Neural cell (in vitro differentiated cells): ENCODE measurements at regions not wholly inside any gene's neighbourhood (a gene's known extent, or its start where the extent isn't known, plus 50 kb on each side); places are given as distances from the start of the nearest gene placed in this dataset.

Experiments used
- H2AFZ ChIP-seq: fragments of 200-600, 300-800 bp; sonication (generic), shearing (Covaris generic); 2 replicates; pipeline ENCODE4 v1.6.0; 2014; ENCODE audit warnings: low read depth, mild to moderate bottlenecking, antibody characterized with exemption, low read length, moderate library complexity
- H3F3A ChIP-seq: fragments of 200-600 bp; shearing (Covaris generic); 2 replicates; pipeline ENCODE4 v1.6.1; 2016; ENCODE audit warnings: mild to moderate bottlenecking, moderate library complexity, mixed read lengths, antibody characterized with exemption, low read length; ENCODE audit not compliant: insufficient read depth, poor library complexity, severe bottlenecking
- H3K27ac ChIP-seq: fragments of 200-600, 300-800 bp; sonication (generic), shearing (Covaris generic); 2 replicates; pipeline ENCODE4 v1.5.1; 2014; ENCODE audit warnings: mild to moderate bottlenecking, low read length, moderate library complexity
- H3K27me3 ChIP-seq: fragments of 300-800, 200-600 bp; sonication (generic), shearing (Covaris generic); 2 replicates; pipeline ENCODE4 v1.6.0; 2014; ENCODE audit warnings: mild to moderate bottlenecking, low read depth, low read length, moderate library complexity; ENCODE audit not compliant: insufficient read depth
- H3K36me3 ChIP-seq: fragments of 300-800, 200-600 bp; sonication (generic), shearing (Covaris generic); 2 replicates; pipeline ENCODE4 v1.5.1; 2014; ENCODE audit warnings: mild to moderate bottlenecking, antibody characterized with exemption, low read length, moderate library complexity; ENCODE audit not compliant: insufficient read depth
- H3K4me2 ChIP-seq: fragments of 300-800, 200-600 bp; sonication (generic), shearing (Covaris generic); 2 replicates; pipeline ENCODE4 v1.6.0; 2014; ENCODE audit warnings: mild to moderate bottlenecking, low read length
- H3K4me3 ChIP-seq: fragments of 300-800, 200-600 bp; sonication (generic), shearing (Covaris generic); 2 replicates; pipeline ENCODE4 v1.5.1; 2014; ENCODE audit warnings: mild to moderate bottlenecking, low read length, moderate library complexity
- H3K79me2 ChIP-seq: fragments of 200-600 bp; shearing (Covaris generic); replicated peaks from 2 replicates; pipeline ENCODE4 v1.6.0; 2014; ENCODE audit warnings: mild to moderate bottlenecking, low read length, moderate library complexity; ENCODE audit not compliant: insufficient read depth
- H3K9ac ChIP-seq: fragments of 300-800, 200-600 bp; sonication (generic), shearing (Covaris generic); 2 replicates; pipeline ENCODE4 v1.6.1; 2016; ENCODE audit warnings: mild to moderate bottlenecking, low read length, mixed read lengths
- H3K9me2 ChIP-seq: fragments of 200-600 bp; shearing (Covaris generic); 2 replicates; pipeline ENCODE4 v1.6.1; 2016; ENCODE audit warnings: mild to moderate bottlenecking, low read length, mixed read lengths; ENCODE audit not compliant: insufficient read depth
- H3K9me3 ChIP-seq: fragments of 200-600, 300-800 bp; sonication (generic), shearing (Covaris generic); 2 replicates; pipeline ENCODE4 v1.6.1; 2016; ENCODE audit warnings: mild to moderate bottlenecking, mixed run types, low read length, moderate library complexity, mixed read lengths
- H4K20me1 ChIP-seq: fragments of 200-600 bp; shearing (Covaris generic); 2 replicates; pipeline ENCODE4 v1.6.1; 2016; ENCODE audit warnings: mild to moderate bottlenecking, mixed run types; ENCODE audit not compliant: insufficient read depth
- CTCF ChIP-seq: fragments of 450-650 bp; IDR thresholded peaks from 2 replicates; pipeline ENCODE4 v1.5.1; 2014; ENCODE audit warnings: antibody characterized with exemption, mild to moderate bottlenecking, moderate library complexity; ENCODE audit not compliant: poor library complexity, severe bottlenecking
- EP300 ChIP-seq: fragments of 450-650 bp; conservative IDR thresholded peaks from 2 replicates; pipeline ENCODE4 v1.6.1; 2014; ENCODE audit warnings: antibody characterized with exemption, mild to moderate bottlenecking, moderate library complexity; ENCODE audit not compliant: poor library complexity, severe bottlenecking
- EZH2 ChIP-seq: fragments of 200-600, 300-800 bp; shearing (Covaris generic), sonication (generic); IDR thresholded peaks from 2 replicates; pipeline ENCODE4 v1.6.1; 2014; ENCODE audit warnings: antibody characterized with exemption, low read length, borderline replicate concordance, mild to moderate bottlenecking; ENCODE audit not compliant: insufficient read depth, poor library complexity, severe bottlenecking
- MXI1 ChIP-seq: fragments of 450-650 bp; conservative IDR thresholded peaks from 2 replicates; pipeline ENCODE4 v1.6.1; 2014; ENCODE audit warnings: antibody characterized with exemption, mild to moderate bottlenecking; ENCODE audit not compliant: poor library complexity, severe bottlenecking
- POLR2AphosphoS5 ChIP-seq: IDR thresholded peaks from 2 replicates; pipeline ENCODE4 v1.6.1; 2012
- RAD21 ChIP-seq: fragments of 450-650 bp; conservative IDR thresholded peaks from 2 replicates; pipeline ENCODE4 v1.6.1; 2014; ENCODE audit warnings: antibody characterized with exemption, mild to moderate bottlenecking, moderate library complexity
- REST ChIP-seq: IDR thresholded peaks from 2 replicates; pipeline ENCODE4 v1.6.1; 2012; ENCODE audit warnings: borderline replicate concordance
- SMC3 ChIP-seq: fragments of 450-650 bp; conservative IDR thresholded peaks from 2 replicates; pipeline ENCODE4 v1.6.1; 2014; ENCODE audit warnings: antibody characterized with exemption, mild to moderate bottlenecking, moderate library complexity; ENCODE audit not compliant: poor library complexity
- TAF1 ChIP-seq: IDR thresholded peaks from 2 replicates; pipeline ENCODE4 v1.6.1; 2012; ENCODE audit warnings: low read depth

- H3K36me3 ChIP-seq: no peaks in the 10 kb centered on the region
- H3K9me2 ChIP-seq: no peaks in the 10 kb centered on the region
- no peak overlapping the region for H3K9ac ChIP-seq
- H3K4me3 ChIP-seq: no peak overlapping the region
- no peak for TF ChIP-seq RAD21
- TF ChIP-seq CTCF: no peak
- no peak for TF ChIP-seq MXI1
- TF ChIP-seq TAF1: no peak
- no peak for TF ChIP-seq POLR2AphosphoS5
- TF ChIP-seq EZH2: no peak
- TF ChIP-seq SMC3: no peak
- no peak for TF ChIP-seq REST
- no peak for TF ChIP-seq EP300
- no peaks in the 10 kb centered on the region for H3K27me3 ChIP-seq
- no peaks in the 10 kb centered on the region for H3K79me2 ChIP-seq
- no peaks in the 10 kb centered on the region for H3K9me3 ChIP-seq
- no peaks in the 10 kb centered on the region for H3F3A ChIP-seq
- no peak overlapping the region for H2AFZ ChIP-seq
- H4K20me1 ChIP-seq: no peaks in the 10 kb centered on the region
- no peak overlapping the region for H3K27ac ChIP-seq
- no peak overlapping the region for H3K4me2 ChIP-seq
Observed at GRCh38 chr16:65728652-65729051, 606.8 kb upstream of the CDH11 start.

GRCh38 chr16:65728167-65728566 is 606.3 kb upstream of the CDH11 start:
- no peak overlapping the region for H2AFZ ChIP-seq
- TF ChIP-seq TAF1: no peak
- TF ChIP-seq EZH2: no peak
- TF ChIP-seq RAD21: no peak
- no peak for TF ChIP-seq POLR2AphosphoS5
- no peak for TF ChIP-seq CTCF
- TF ChIP-seq EP300: no peak
- no peak for TF ChIP-seq MXI1
- TF ChIP-seq SMC3: no peak
- no peak for TF ChIP-seq REST
- H3K4me2 ChIP-seq: no peak overlapping the region
- no peaks in the 10 kb centered on the region for H4K20me1 ChIP-seq
- H3K4me3 ChIP-seq: no peak overlapping the region
- H3K36me3 ChIP-seq: no peaks in the 10 kb centered on the region
- no peaks in the 10 kb centered on the region for H3K27me3 ChIP-seq
- no peaks in the 10 kb centered on the region for H3F3A ChIP-seq
- no peaks in the 10 kb centered on the region for H3K79me2 ChIP-seq
- H3K9me3 ChIP-seq: no peaks in the 10 kb centered on the region
- no peaks in the 10 kb centered on the region for H3K9me2 ChIP-seq
- H3K27ac ChIP-seq: no peak overlapping the region
- H3K9ac ChIP-seq: no peak overlapping the region
